ENCODE measurements at regions not wholly inside any gene's neighbourhood (a gene's known extent, or its start where the extent isn't known, plus 50 kb on each side); places are given as distances from the start of the nearest gene placed in this dataset.
A peak's percentile ranks its signal among the peaks of the same experiment; 100 is the strongest.

DNA sequence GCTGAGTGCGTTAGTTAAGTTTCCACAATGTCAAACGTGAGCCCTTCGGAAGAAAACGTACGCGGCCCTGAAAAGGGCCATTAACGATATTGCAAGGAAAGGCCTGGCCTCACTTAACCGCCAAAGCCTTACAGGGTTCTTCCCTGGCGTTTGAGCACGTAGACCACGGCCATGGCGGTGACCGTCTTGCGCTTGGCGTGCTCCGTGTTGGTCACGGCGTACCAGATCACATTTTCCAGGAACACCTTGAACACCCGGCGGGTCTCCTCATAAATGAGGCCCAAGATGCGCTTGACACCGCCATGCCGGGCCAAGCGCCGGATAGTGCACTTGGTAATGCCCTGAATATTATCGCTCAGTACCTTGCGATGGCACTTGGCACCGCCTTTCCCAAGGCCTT lies 118.4 kb upstream of the BTN3A2 start:
- TF ChIP-seq, protein P1, sequence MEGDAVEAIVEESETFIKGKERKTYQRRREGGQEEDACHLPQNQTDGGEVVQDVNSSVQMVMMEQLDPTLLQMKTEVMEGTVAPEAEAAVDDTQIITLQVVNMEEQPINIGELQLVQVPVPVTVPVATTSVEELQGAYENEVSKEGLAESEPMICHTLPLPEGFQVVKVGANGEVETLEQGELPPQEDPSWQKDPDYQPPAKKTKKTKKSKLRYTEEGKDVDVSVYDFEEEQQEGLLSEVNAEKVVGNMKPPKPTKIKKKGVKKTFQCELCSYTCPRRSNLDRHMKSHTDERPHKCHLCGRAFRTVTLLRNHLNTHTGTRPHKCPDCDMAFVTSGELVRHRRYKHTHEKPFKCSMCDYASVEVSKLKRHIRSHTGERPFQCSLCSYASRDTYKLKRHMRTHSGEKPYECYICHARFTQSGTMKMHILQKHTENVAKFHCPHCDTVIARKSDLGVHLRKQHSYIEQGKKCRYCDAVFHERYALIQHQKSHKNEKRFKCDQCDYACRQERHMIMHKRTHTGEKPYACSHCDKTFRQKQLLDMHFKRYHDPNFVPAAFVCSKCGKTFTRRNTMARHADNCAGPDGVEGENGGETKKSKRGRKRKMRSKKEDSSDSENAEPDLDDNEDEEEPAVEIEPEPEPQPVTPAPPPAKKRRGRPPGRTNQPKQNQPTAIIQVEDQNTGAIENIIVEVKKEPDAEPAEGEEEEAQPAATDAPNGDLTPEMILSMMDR (IDR thresholded peaks at IDR 0.05; ENCODE audit: insufficient read depth, low read depth, low read length, missing control alignments) = no peak
- DNase-seq (ENCODE audit: low read depth) = no peak
- H3K4me3 ChIP-seq (ENCODE audit: low read depth, low read length) = no peak overlapping the region

GRCh38 chr6:26249707-26249956 lies 115.4 kb upstream of the BTN3A2 start:
- peak; percentile 92 for DNase-seq (ENCODE audit: low read depth)
- TF ChIP-seq, protein P1 (IDR thresholded peaks at IDR 0.05; ENCODE audit: insufficient read depth, low read depth, low read length, missing control alignments) = no peak
- peak overlapping the region; percentile 63 for H3K4me3 ChIP-seq (ENCODE audit: low read depth, low read length)

DNA sequence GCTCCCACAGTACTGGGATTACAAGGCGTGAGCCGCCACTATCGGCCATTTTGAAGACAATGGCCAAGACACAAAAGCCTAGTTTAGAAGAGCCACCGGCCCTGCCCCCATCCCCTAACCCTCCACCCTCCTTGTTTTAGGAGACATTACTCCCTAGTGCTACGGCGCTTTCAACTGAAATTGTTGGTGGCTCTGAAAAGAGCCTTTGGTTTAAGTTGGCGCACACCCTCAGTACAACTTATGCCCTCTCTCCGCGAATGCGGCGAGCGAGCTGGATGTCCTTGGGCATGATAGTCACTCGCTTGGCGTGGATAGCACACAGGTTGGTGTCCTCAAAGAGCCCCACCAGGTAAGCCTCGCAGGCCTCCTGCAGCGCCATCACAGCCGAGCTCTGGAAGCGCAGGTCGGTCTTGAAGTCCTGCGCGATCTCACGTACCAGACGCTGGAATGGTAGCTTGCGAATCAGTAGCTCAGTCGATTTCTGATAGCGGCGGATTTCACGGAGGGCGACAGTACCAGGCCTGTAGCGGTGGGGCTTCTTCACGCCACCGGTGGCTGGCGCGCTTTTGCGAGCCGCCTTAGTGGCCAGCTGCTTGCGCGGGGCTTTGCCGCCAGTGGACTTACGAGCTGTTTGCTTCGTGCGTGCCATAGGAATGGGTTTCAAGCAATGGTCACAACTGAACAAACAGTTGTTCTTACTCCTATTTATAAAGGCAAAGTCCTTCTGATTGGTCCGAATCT lies 114.9 kb upstream of the BTN3A2 start:
- DNase-seq (ENCODE audit: low read depth) = peak; percentile 95
- H3K4me3 ChIP-seq (ENCODE audit: low read depth, low read length) = peak overlapping the region; percentile 63
- TF ChIP-seq, protein P1 (IDR thresholded peaks at IDR 0.05; ENCODE audit: insufficient read depth, low read depth, low read length, missing control alignments) = peak; percentile 53

DNA sequence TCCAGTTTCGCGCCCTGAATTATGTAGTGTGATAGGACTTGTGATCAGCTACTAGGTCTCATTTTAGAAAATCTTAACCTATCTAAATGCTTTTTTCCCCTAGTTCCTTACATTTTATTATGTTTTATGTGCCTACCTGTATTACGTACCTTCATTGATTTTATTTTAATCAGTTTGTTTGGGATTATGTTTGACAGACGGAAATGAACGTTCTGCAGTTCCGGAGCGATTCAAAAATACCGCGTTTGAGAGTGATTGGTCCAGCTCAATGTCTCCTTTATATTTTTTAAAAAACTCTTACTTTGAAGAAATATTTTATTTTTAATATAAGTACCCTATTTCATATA lies 114.3 kb upstream of the BTN3A2 start:
- TF ChIP-seq, protein P1 (IDR thresholded peaks at IDR 0.05; ENCODE audit: insufficient read depth, low read depth, low read length, missing control alignments) = no peak
- no peak for DNase-seq (ENCODE audit: low read depth)
- H3K4me3 ChIP-seq (ENCODE audit: low read depth, low read length) = peak overlapping the region; percentile 63

DNA sequence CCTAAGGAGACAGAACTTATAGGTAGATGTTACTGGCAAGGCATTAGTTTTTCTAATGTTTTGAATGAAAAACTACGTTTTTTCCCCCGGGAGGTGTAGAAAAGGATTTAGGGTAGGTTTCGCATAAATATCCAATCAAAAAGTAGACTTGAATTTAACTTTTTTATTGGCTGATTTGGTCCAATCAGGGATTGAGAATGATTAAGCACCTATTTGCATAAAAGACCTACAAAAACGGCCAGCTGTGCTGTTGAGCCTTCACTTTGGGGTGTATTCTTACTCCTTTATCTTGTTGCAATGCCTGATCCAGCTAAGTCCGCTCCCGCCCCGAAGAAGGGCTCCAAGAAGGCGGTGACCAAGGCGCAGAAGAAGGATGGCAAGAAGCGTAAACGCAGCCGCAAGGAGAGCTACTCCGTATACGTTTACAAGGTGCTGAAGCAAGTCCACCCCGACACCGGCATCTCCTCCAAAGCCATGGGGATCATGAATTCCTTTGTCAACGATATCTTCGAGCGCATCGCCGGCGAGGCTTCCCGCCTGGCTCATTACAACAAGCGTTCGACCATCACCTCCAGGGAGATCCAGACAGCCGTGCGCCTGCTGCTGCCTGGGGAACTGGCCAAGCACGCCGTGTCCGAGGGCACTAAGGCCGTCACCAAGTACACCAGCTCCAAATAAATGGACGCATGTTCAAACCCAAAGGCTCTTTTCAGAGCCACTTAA lies 113.5 kb upstream of the BTN3A2 start:
- peak; percentile 97 for DNase-seq (ENCODE audit: low read depth)
- H3K4me3 ChIP-seq (ENCODE audit: low read depth, low read length) = peak overlapping the region; percentile 63
- TF ChIP-seq, protein P1 (IDR thresholded peaks at IDR 0.05; ENCODE audit: insufficient read depth, low read depth, low read length, missing control alignments) = no peak

GRCh38 chr6:26252077-26252472 lies 112.9 kb upstream of the BTN3A2 start:
- H3K4me3 ChIP-seq (ENCODE audit: low read depth, low read length) = peak overlapping the region; percentile 63
- peak; percentile 54 for DNase-seq (ENCODE audit: low read depth)
- TF ChIP-seq, protein P1 (IDR thresholded peaks at IDR 0.05; ENCODE audit: insufficient read depth, low read depth, low read length, missing control alignments) = no peak

DNA sequence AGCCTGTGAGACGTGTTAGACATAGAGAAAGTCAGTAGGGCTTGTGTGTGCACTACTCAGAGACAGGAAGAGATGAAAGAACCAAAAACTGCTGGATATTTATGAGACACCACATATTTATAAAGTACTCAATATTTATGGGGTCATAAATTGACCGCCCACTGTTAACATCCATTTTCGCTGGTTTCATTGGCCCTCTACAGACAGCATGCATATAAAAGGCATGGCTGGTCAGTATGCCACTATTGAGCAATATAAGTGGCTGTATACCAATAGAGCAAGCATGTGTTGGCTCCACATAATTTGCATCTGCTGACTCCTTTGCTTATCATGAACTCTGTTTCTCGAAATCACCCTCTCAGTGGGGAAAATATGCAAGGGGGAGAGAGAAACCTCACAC lies 110.3 kb upstream of the BTN3A2 start:
- no peak for DNase-seq (ENCODE audit: low read depth)
- TF ChIP-seq, protein P1 (IDR thresholded peaks at IDR 0.05; ENCODE audit: insufficient read depth, low read depth, low read length, missing control alignments) = no peak
- H3K4me3 ChIP-seq (ENCODE audit: low read depth, low read length) = no peak overlapping the region

Measured in GM12865 (cell line).